Epithelial cell of proximal tubule (primary cell): ENCODE measurements at regions not wholly inside any gene's neighbourhood (a gene's known extent, or its start where the extent isn't known, plus 50 kb on each side); places are given as distances from the start of the nearest gene placed in this dataset.

Experiments
- DNase-seq: peaks from one replicate; pipeline ENCODE4 v3.0.0-alpha.2; 2011; ENCODE audit warnings: low read depth
- H3K4me3 ChIP-seq: 2 replicates; pipeline ENCODE4 v1.5.1; 2011; ENCODE audit warnings: low read depth, mild to moderate bottlenecking, low read length
- TF ChIP-seq, protein P1 (sequence below): conservative IDR thresholded peaks from 2 replicates; pipeline ENCODE4 v1.5.1; 2012; ENCODE audit warnings: low read depth, mild to moderate bottlenecking, low read length

DNA sequence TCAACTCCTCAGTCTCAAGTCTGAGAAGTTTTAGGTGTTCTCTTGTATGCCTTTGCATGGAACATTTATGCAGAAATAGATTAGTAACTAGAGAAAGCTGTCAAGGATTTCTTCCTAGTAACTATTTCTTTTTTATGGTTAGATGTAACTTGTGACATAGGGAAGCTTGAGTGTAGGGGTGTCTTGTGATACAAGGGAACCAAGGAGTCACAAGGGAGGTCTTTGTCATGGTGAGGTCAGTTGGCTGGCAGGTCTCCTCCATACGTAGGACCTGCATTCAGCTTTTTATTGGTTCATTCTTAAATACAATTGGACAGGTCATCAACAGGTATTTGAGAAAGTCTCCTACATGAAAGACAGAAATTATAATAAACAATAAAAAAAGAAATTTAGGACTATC is 394.0 kb upstream of the CCDC196 start:
- no peak for DNase-seq
- no peak overlapping the region for H3K4me3 ChIP-seq
- TF ChIP-seq, protein P1, sequence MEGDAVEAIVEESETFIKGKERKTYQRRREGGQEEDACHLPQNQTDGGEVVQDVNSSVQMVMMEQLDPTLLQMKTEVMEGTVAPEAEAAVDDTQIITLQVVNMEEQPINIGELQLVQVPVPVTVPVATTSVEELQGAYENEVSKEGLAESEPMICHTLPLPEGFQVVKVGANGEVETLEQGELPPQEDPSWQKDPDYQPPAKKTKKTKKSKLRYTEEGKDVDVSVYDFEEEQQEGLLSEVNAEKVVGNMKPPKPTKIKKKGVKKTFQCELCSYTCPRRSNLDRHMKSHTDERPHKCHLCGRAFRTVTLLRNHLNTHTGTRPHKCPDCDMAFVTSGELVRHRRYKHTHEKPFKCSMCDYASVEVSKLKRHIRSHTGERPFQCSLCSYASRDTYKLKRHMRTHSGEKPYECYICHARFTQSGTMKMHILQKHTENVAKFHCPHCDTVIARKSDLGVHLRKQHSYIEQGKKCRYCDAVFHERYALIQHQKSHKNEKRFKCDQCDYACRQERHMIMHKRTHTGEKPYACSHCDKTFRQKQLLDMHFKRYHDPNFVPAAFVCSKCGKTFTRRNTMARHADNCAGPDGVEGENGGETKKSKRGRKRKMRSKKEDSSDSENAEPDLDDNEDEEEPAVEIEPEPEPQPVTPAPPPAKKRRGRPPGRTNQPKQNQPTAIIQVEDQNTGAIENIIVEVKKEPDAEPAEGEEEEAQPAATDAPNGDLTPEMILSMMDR, result no peak

DNA sequence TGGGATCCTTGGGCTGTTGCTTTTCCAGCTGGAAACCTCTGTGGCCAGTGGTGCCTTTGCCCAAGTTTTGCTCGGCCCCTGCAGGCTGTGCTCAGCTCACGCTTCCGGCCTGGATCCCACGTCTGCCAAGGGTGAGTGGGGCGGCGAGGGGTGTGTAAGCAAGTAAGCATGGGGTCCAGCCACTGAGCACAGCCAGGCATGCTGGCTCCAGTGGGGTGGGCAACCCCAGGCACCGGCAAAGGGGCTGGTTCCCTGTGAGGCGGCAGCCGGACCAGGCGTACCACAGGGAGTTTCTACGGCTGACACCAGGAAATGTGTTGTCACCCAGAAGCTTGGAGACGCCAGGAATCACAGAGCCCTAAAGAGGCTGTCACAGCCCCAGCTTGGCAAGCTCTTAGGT is 393.4 kb upstream of the CCDC196 start:
- TF ChIP-seq, protein P1, result no peak
- H3K4me3 ChIP-seq, result no peak overlapping the region
- DNase-seq, result no peak

DNA sequence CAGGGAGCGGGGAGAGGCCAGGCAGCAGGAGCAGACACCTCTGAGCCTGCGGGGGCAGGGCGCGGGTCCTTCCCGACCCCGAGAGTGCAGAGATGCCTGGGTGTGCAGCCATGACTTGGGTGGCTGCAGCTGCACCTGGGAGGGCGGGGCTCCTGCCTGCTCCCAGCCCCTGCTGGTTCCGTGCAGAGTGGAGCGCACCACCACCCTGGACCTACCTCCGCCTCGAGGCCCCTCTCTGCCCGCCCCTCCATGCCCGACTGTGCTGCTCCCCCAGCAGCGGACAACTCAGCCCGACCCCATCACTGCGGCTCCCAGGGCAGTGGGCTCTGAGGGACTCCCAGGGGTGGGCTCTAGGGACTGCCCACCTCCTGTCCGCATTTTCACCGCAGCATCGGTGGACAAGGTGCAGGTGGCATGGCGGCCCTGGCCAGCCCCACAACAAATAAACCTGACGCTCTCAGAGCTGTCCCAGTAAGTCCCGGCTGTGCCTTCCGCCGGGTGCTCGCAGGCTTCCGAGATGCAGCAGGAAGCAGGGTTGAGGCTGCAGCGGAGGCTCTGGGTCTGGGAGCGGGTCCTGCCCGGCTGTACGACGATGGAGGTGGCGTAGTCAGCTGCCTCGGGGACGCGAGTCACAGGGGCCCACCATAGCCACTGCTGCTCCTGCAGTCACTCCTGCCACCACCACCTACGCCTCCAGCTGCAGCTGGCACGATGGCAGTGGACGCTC is 392.0 kb upstream of the CCDC196 start:
- DNase-seq, result no peak
- H3K4me3 ChIP-seq, result no peak overlapping the region
- TF ChIP-seq, protein P1, result no peak

DNA sequence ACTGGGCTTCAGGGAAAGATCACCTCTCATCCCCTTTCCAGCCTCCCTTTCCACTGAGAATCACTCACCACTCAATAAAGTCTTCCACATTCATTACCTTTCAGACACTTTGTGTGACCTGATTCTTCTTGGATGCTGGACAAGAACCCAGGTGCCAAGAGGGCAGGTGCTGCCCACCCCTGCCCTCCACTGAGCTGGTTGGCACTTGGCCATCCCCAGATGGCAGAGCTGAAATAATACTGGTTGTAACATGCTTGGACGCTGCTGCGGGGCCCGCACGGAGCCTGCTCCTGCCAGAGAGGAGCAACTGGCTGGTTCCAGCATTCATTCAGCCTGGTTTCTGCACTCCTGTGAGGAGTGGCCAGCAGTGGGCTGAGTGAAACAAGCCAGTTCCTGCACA is 386.7 kb upstream of the CCDC196 start:
- TF ChIP-seq, protein P1, result no peak
- H3K4me3 ChIP-seq, result no peak overlapping the region
- no peak for DNase-seq

DNA sequence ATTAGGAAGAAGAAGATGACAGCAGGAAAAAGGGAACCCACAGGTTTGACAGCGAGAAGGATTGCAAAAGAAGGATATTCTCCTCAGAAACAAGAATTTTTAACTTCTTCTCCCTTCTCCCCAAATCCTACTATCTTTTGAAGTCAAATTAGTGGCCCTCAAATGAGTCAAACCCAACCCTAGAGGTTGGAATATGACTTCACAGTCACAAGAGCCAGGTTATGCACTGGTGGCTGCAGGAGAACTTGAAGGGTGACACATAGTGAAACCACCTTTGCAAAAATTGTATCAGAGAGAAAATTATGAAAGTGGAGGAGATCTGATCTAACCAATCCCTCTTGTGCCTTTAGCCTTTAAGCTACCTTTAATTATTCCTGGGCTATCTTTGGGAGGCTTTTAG is 386.2 kb upstream of the CCDC196 start:
- TF ChIP-seq, protein P1, result no peak
- no peak overlapping the region for H3K4me3 ChIP-seq
- no peak for DNase-seq

DNA sequence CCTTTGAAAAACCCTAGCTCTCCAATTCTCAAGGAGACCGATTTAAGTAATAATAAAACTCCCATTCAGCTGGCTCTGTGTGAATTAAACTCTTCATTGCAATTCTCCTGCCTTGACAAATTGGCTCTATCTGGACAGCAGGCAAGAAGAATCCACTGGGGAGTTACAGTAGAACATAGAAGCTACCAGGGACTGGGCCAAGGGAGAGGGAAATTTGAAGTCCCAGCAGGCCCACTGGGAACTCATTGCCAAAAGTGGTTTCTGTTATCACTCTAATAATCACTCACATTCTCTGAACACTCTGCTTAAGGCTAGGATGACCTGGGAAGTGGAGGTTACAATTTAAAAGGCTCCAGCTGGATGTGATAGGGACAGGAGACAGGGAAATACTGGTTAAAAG is 384.5 kb upstream of the CCDC196 start:
- TF ChIP-seq, protein P1, result no peak
- H3K4me3 ChIP-seq, result no peak overlapping the region
- DNase-seq, result no peak

DNA sequence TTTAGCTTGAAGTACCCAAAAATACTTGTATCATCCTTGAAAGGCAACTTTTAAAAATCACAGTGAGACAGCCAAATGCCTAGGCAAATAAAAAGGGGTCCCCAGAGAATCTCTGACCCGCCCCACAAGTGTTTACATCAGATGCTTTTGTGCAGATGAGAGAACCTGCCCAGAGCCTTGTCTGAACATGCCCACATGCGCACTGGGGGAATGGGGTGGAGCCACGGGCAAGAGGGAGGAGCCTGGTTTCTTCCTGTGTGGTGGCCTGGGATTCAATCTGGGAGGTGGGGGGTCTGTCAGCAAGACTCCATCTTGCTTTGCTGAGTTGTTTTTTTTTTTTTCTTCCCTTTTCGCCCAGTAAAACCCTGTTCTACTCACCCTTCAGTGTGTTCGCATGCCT is 381.7 kb upstream of the CCDC196 start:
- no peak overlapping the region for H3K4me3 ChIP-seq
- no peak for DNase-seq
- TF ChIP-seq, protein P1, result no peak
